GM12878 (cell line): ENCODE measurements at regions not wholly inside any gene's neighbourhood (a gene's known extent, or its start where the extent isn't known, plus 50 kb on each side); places are given as distances from the start of the nearest gene placed in this dataset.

Experiments used
- ATAC-seq: fragments of 200-7000 bp; cut with Tn5 transposase; 3 replicates; pipeline ENCODE4 v1.9.1; 2020; ENCODE audit warnings: mild to moderate bottlenecking, moderate library complexity
- BruUV-seq: library from RNA; stranded (reverse); fragments of 400-500 nt; replicated peaks from 2 replicates; lab custom pipeline; 2021; lab: Mats Ljungman, UMichigan
- CTCF ChIA-PET: fragments of 300-600 bp; sonication (Branson Sonifier 250); formaldehyde crosslinking; extraction: SDS; loops from one replicate; lab custom pipeline; 2021; ENCODE audit warnings: inconsistent platforms; lab: Yijun Ruan, JAX
- POLR2A ChIA-PET: fragments of 350-600 bp; formaldehyde crosslinking; extraction: SDS; loops from one replicate; lab custom pipeline; 2021; ENCODE audit warnings: inconsistent platforms; lab: Charles Lee
- RAD21 ChIA-PET: fragments of 300-600 bp; sonication (Branson Sonifier 250); formaldehyde crosslinking; loops from one replicate; lab custom pipeline; 2023; ENCODE audit warnings: antibody characterized with exemption; ENCODE audit not compliant: unreplicated experiment; lab: Charles Lee
- SMC1A ChIA-PET: fragments of 300-600 bp; sonication (Branson Sonifier 250); formaldehyde crosslinking; loops from one replicate; lab custom pipeline; 2023; ENCODE audit not compliant: unreplicated experiment, uncharacterized antibody; lab: Charles Lee
- DNase-seq: peaks from one replicate; pipeline ENCODE4 v3.0.0-alpha.2; 2011; ENCODE audit warnings: low read depth, low spot score
- FAIRE-seq: peaks from 3 replicates; lab custom pipeline; 2011; peaks lifted over from hg19 to GRCh38; lab: Jason Lieb, UNC
- H2AFZ ChIP-seq: 2 replicates; pipeline ENCODE4 v1.6.0; 2011; ENCODE audit warnings: low read depth, low read length, control low read depth; ENCODE audit not compliant: control insufficient read depth
- H3K27ac ChIP-seq: 2 replicates; pipeline ENCODE4 v1.5.1; 2011; ENCODE audit warnings: control low read depth; ENCODE audit not compliant: control insufficient read depth, insufficient read depth
- H3K27me3 ChIP-seq, 2 experiments: replicated peaks in 1 of 2; 2 replicates each; pipeline versions ENCODE4 v1.6.0 to v1.6.1; 2011; ENCODE audit warnings: low read length in 1 of 2; ENCODE audit not compliant: control insufficient read depth in 2 of 2, insufficient read depth in 2 of 2
- H3K36me3 ChIP-seq, 2 experiments: 2 replicates each; pipeline ENCODE4 v1.5.1; 2011; ENCODE audit warnings: low read length in 1 of 2; ENCODE audit not compliant: control insufficient read depth in 2 of 2, insufficient read depth in 2 of 2
- H3K4me1 ChIP-seq: 2 replicates; pipeline ENCODE4 v1.6.1; 2011; ENCODE audit warnings: mild to moderate bottlenecking, low read length, moderate library complexity, mixed read lengths; ENCODE audit not compliant: control insufficient read depth, insufficient read depth
- H3K4me2 ChIP-seq: 2 replicates; pipeline ENCODE4 v1.6.0; 2011; ENCODE audit warnings: control low read depth; ENCODE audit not compliant: control insufficient read depth, insufficient read depth
- H3K4me3 ChIP-seq: fragments of 200-600 bp; sonication (generic); 2 replicates; pipeline ENCODE4 v1.5.1; 2016
- H3K79me2 ChIP-seq: 2 replicates; pipeline ENCODE4 v1.6.0; 2011; ENCODE audit warnings: low read length; ENCODE audit not compliant: control insufficient read depth, insufficient read depth
- H3K9ac ChIP-seq: 2 replicates; pipeline ENCODE4 v1.8.0; 2011; ENCODE audit warnings: low read length, control low read depth, mixed read lengths; ENCODE audit not compliant: control insufficient read depth, insufficient read depth
- H3K9me3 ChIP-seq: replicated peaks from 3 replicates; pipeline ENCODE4 v1.5.1; 2011; ENCODE audit warnings: mild to moderate bottlenecking, low read length; ENCODE audit not compliant: control insufficient read depth, insufficient read depth
- H4K20me1 ChIP-seq: 2 replicates; pipeline ENCODE4 v1.6.0; 2011; ENCODE audit not compliant: control insufficient read depth, insufficient read depth
- MEF2B ChIP-seq: fragments of 450-650 bp; IDR thresholded peaks from 2 replicates; pipeline ENCODE4 v1.6.1; 2018; ENCODE audit warnings: mild to moderate bottlenecking, moderate library complexity; ENCODE audit not compliant: partially characterized antibody, poor library complexity, severe bottlenecking
- NR2C1 ChIP-seq: fragments of 450-650 bp; IDR thresholded peaks from 2 replicates; pipeline ENCODE4 v1.6.1; 2017; ENCODE audit warnings: antibody characterized with exemption, mild to moderate bottlenecking, moderate library complexity
- RBBP5 ChIP-seq: fragments of 200-600 bp; sonication (generic); conservative IDR thresholded peaks from 2 replicates; pipeline ENCODE4 v1.6.1; 2016
- RELA ChIP-seq: fragments of 450-650 bp; IDR thresholded peaks from 2 replicates; pipeline ENCODE4 v1.8.0; 2014; ENCODE audit warnings: borderline replicate concordance; ENCODE audit not compliant: partially characterized antibody
- STAT1 ChIP-seq: fragments of 450-650 bp; conservative IDR thresholded peaks from 2 replicates; pipeline ENCODE4 v1.6.1; 2014; ENCODE audit warnings: antibody characterized with exemption, mild to moderate bottlenecking
- ZNF622 ChIP-seq: fragments of 450-650 bp; IDR thresholded peaks from 2 replicates; pipeline ENCODE4 v1.6.1; 2017; ENCODE audit warnings: mild to moderate bottlenecking, inconsistent platforms
- ZZZ3 ChIP-seq: IDR thresholded peaks from 2 replicates; pipeline ENCODE4 v1.6.1; 2011; ENCODE audit warnings: low read depth; ENCODE audit not compliant: control insufficient read depth, insufficient read length
- WGBS: methylation state at CpG from one replicate; pipeline ENCODE4 v1.1.6; 2016; ENCODE audit warnings: low lambda C conversion rate; ENCODE audit not compliant: insufficient replicate concordance, insufficient coverage; ENCODE audit errors: missing lambda C conversion rate; 5-methylcytosine and 5-hydroxymethylcytosine counted together
- in situ Hi-C: fragments of 300-500 bp; cut with MboI; formaldehyde crosslinking; loops from 9 replicates; pipeline ENCODE4 v1.14.3; 2018; ENCODE audit warnings: mixed read lengths
- intact Hi-C: fragments of 100-400 bp; cut with micrococcal nuclease; formaldehyde crosslinking; loops from one replicate; pipeline ENCODE4 v1.14.2; 2022; ENCODE audit not compliant: unreplicated experiment
- TF ChIP-seq, protein P1 (sequence below): fragments of 450-650 bp; IDR thresholded peaks from 2 replicates; pipeline ENCODE4 v1.6.1; 2018; ENCODE audit warnings: mild to moderate bottlenecking, low read depth, moderate library complexity; ENCODE audit not compliant: partially characterized antibody
- TF ChIP-seq, protein P2 (sequence below): IDR thresholded peaks from 2 replicates; pipeline ENCODE4 v1.6.1; 2011; ENCODE audit warnings: low read depth, low read length, improper control_type of control experiment, borderline replicate concordance
- TF ChIP-seq, protein P3 (sequence below): fragments of 450-650 bp; IDR thresholded peaks from 2 replicates; pipeline ENCODE4 v1.6.1; 2016; ENCODE audit warnings: mild to moderate bottlenecking
- TF ChIP-seq, protein P4 (sequence below): fragments of 450-650 bp; IDR thresholded peaks from 2 replicates; pipeline ENCODE4 v1.6.1; 2017; ENCODE audit warnings: low read depth, mild to moderate bottlenecking, moderate library complexity
- TF ChIP-seq, protein P5 (sequence below): fragments of 450-650 bp; conservative IDR thresholded peaks from 2 replicates; pipeline ENCODE4 v1.6.1; 2017; ENCODE audit warnings: mild to moderate bottlenecking, moderate library complexity
- TF ChIP-seq, protein P6 (sequence below): fragments of 450-650 bp; IDR thresholded peaks from 2 replicates; pipeline ENCODE4 v1.6.1; 2017; ENCODE audit warnings: mild to moderate bottlenecking, low read depth, inconsistent platforms; ENCODE audit not compliant: poor library complexity, severe bottlenecking

DNA sequence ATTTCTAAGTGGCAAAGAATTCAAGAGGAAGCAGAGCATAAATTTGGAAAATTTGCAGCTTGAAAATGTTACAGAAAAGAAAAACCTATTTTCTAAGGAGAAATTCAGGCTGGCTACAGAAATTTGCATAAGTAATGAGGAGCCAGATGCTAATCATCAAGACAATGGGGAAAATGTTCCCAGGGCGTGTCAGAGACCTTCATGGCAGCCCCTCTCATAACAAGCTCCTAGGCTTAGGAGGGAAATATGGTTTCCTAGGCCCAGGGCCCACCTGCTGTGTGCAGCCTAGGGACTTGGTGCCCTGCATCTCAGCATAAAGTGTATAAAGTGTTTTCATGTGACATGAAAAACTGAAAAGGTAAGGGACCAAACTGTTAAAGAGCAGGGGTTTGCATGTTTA, 1796.3 kb upstream of the FLRT2 start:
- H3K36me3 ChIP-seq: no peaks in the 10 kb centered on the region
- no peak overlapping the region for H3K4me3 ChIP-seq
- no TSS peak for BruUV-seq
- no peak overlapping the region for H3K9ac ChIP-seq
- intact Hi-C loops (no loop called here), in situ Hi-C loops (no loop called here)
- ChIA-PET RAD21 (no interaction called here), POLR2A (no interaction called here), SMC1A (no interaction called here), CTCF (no interaction called here)
- no peaks in the 10 kb centered on the region for H3K27me3 ChIP-seq
- 7% methylated on average over 1 of the region's 1 CpG for WGBS
- H3K4me1 ChIP-seq: no peaks in the 10 kb centered on the region
- no peak for ATAC-seq
- H3K27ac ChIP-seq: no peak overlapping the region
- H3K9me3 ChIP-seq: no peaks in the 10 kb centered on the region
- no peak overlapping the region for H2AFZ ChIP-seq
- H4K20me1 ChIP-seq: no peaks in the 10 kb centered on the region
- FAIRE-seq: no peak
- no peak for DNase-seq
- H3K4me2 ChIP-seq: no peak overlapping the region
- no peaks in the 10 kb centered on the region for H3K79me2 ChIP-seq
- TF ChIP-seq RELA (no peak), MEF2B (no peak), ZNF622 (no peak), STAT1 (no peak), RBBP5 (no peak), NR2C1 (no peak), ZZZ3 (no peak)
- TF ChIP-seq, protein P1, sequence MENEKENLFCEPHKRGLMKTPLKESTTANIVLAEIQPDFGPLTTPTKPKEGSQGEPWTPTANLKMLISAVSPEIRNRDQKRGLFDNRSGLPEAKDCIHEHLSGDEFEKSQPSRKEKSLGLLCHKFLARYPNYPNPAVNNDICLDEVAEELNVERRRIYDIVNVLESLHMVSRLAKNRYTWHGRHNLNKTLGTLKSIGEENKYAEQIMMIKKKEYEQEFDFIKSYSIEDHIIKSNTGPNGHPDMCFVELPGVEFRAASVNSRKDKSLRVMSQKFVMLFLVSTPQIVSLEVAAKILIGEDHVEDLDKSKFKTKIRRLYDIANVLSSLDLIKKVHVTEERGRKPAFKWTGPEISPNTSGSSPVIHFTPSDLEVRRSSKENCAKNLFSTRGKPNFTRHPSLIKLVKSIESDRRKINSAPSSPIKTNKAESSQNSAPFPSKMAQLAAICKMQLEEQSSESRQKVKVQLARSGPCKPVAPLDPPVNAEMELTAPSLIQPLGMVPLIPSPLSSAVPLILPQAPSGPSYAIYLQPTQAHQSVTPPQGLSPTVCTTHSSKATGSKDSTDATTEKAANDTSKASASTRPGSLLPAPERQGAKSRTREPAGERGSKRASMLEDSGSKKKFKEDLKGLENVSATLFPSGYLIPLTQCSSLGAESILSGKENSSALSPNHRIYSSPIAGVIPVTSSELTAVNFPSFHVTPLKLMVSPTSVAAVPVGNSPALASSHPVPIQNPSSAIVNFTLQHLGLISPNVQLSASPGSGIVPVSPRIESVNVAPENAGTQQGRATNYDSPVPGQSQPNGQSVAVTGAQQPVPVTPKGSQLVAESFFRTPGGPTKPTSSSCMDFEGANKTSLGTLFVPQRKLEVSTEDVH: no peak
- TF ChIP-seq, protein P2, sequence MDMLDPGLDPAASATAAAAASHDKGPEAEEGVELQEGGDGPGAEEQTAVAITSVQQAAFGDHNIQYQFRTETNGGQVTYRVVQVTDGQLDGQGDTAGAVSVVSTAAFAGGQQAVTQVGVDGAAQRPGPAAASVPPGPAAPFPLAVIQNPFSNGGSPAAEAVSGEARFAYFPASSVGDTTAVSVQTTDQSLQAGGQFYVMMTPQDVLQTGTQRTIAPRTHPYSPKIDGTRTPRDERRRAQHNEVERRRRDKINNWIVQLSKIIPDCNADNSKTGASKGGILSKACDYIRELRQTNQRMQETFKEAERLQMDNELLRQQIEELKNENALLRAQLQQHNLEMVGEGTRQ: no peak
- TF ChIP-seq, protein P3, sequence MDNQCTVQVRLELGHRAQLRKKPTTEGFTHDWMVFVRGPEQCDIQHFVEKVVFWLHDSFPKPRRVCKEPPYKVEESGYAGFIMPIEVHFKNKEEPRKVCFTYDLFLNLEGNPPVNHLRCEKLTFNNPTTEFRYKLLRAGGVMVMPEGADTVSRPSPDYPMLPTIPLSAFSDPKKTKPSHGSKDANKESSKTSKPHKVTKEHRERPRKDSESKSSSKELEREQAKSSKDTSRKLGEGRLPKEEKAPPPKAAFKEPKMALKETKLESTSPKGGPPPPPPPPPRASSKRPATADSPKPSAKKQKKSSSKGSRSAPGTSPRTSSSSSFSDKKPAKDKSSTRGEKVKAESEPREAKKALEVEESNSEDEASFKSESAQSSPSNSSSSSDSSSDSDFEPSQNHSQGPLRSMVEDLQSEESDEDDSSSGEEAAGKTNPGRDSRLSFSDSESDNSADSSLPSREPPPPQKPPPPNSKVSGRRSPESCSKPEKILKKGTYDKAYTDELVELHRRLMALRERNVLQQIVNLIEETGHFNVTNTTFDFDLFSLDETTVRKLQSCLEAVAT: no peak
- TF ChIP-seq, protein P4, sequence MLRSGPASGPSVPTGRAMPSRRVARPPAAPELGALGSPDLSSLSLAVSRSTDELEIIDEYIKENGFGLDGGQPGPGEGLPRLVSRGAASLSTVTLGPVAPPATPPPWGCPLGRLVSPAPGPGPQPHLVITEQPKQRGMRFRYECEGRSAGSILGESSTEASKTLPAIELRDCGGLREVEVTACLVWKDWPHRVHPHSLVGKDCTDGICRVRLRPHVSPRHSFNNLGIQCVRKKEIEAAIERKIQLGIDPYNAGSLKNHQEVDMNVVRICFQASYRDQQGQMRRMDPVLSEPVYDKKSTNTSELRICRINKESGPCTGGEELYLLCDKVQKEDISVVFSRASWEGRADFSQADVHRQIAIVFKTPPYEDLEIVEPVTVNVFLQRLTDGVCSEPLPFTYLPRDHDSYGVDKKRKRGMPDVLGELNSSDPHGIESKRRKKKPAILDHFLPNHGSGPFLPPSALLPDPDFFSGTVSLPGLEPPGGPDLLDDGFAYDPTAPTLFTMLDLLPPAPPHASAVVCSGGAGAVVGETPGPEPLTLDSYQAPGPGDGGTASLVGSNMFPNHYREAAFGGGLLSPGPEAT: no peak
- TF ChIP-seq, protein P5, sequence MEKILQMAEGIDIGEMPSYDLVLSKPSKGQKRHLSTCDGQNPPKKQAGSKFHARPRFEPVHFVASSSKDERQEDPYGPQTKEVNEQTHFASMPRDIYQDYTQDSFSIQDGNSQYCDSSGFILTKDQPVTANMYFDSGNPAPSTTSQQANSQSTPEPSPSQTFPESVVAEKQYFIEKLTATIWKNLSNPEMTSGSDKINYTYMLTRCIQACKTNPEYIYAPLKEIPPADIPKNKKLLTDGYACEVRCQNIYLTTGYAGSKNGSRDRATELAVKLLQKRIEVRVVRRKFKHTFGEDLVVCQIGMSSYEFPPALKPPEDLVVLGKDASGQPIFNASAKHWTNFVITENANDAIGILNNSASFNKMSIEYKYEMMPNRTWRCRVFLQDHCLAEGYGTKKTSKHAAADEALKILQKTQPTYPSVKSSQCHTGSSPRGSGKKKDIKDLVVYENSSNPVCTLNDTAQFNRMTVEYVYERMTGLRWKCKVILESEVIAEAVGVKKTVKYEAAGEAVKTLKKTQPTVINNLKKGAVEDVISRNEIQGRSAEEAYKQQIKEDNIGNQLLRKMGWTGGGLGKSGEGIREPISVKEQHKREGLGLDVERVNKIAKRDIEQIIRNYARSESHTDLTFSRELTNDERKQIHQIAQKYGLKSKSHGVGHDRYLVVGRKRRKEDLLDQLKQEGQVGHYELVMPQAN: no peak
- TF ChIP-seq, protein P6, sequence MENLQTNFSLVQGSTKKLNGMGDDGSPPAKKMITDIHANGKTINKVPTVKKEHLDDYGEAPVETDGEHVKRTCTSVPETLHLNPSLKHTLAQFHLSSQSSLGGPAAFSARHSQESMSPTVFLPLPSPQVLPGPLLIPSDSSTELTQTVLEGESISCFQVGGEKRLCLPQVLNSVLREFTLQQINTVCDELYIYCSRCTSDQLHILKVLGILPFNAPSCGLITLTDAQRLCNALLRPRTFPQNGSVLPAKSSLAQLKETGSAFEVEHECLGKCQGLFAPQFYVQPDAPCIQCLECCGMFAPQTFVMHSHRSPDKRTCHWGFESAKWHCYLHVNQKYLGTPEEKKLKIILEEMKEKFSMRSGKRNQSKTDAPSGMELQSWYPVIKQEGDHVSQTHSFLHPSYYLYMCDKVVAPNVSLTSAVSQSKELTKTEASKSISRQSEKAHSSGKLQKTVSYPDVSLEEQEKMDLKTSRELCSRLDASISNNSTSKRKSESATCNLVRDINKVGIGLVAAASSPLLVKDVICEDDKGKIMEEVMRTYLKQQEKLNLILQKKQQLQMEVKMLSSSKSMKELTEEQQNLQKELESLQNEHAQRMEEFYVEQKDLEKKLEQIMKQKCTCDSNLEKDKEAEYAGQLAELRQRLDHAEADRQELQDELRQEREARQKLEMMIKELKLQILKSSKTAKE: no peak
